Activated CD8-positive, alpha-beta memory T cell treated with anti-CD3 and anti-CD28 coated beads, Interleukin-2, amount 10 ng/mL, durations not matched to agents 7 days and 5 days (primary cell): ENCODE measurements at regions not wholly inside any gene's neighbourhood (a gene's known extent, or its start where the extent isn't known, plus 50 kb on each side); places are given as distances from the start of the nearest gene placed in this dataset.

ENCODE experiments used
- ATAC-seq: fragments of 150-1000 bp; cut with Tn5 transposase; one replicate; pipeline ENCODE4 v1.10.0; 2021; ENCODE audit warnings: moderate library complexity
- CTCF ChIA-PET: fragments of 350-600 bp; sonication (Branson Sonifier 250); formaldehyde crosslinking; loops from one replicate; lab custom pipeline; 2021; ENCODE audit warnings: antibody characterized with exemption; lab: Charles Lee
- DNase-seq: peaks from one replicate; pipeline ENCODE4 v3.0.0-alpha.2; 2020
- H3K27ac Mint-ChIP-seq: one replicate; pipeline ENCODE4 v1.8.0; 2021; ENCODE audit warnings: mild to moderate bottlenecking, mixed read lengths
- H3K27me3 Mint-ChIP-seq: one replicate; pipeline ENCODE4 v1.8.0; 2021; ENCODE audit warnings: mixed read lengths
- H3K36me3 Mint-ChIP-seq: one replicate; pipeline ENCODE4 v1.8.0; 2021; ENCODE audit warnings: mild to moderate bottlenecking, mixed read lengths
- H3K4me1 Mint-ChIP-seq: one replicate; pipeline ENCODE4 v1.8.0; 2021; ENCODE audit warnings: mixed read lengths
- H3K4me3 Mint-ChIP-seq: one replicate; pipeline ENCODE4 v1.8.0; 2021; ENCODE audit warnings: mild to moderate bottlenecking, moderate library complexity, mixed read lengths
- H3K9me3 Mint-ChIP-seq: one replicate; pipeline ENCODE4 v1.8.0; 2022; ENCODE audit warnings: low read depth, mixed read lengths

- H3K36me3 Mint-ChIP-seq: no peaks in the 10 kb centered on the region
- no peaks in the 10 kb centered on the region for H3K4me1 Mint-ChIP-seq
- CTCF ChIA-PET: no interaction called here
- no peak overlapping the region for H3K27ac Mint-ChIP-seq
- no peak for DNase-seq
- no peak overlapping the region for H3K4me3 Mint-ChIP-seq
- ATAC-seq: no peak
- H3K9me3 Mint-ChIP-seq: no peaks in the 10 kb centered on the region
- no peaks in the 10 kb centered on the region for H3K27me3 Mint-ChIP-seq
Observed at GRCh38 chr2:219876931-219877330, 249.5 kb downstream of the SLC4A3 start.

GRCh38 chr2:219877728-219878127 is 250.3 kb downstream of the SLC4A3 start:
- CTCF ChIA-PET: no interaction called here
- Mint-ChIP-seq H3K9me3 (no peaks in the 10 kb centered on the region), H3K4me1 (no peaks in the 10 kb centered on the region), H3K36me3 (no peaks in the 10 kb centered on the region), H3K27me3 (no peaks in the 10 kb centered on the region), H3K4me3 (no peak overlapping the region), H3K27ac (no peak overlapping the region)
- DNase-seq: no peak
- ATAC-seq: no peak

- CTCF ChIA-PET: no interaction called here
- Mint-ChIP-seq H3K36me3 (no peaks in the 10 kb centered on the region), H3K27me3 (no peaks in the 10 kb centered on the region), H3K27ac (no peak overlapping the region), H3K9me3 (no peaks in the 10 kb centered on the region), H3K4me1 (no peaks in the 10 kb centered on the region), H3K4me3 (no peak overlapping the region)
- DNase-seq: no peak
- ATAC-seq: no peak
Observed at GRCh38 chr2:219878516-219878915, 251.1 kb downstream of the SLC4A3 start.

- CTCF ChIA-PET: no interaction called here
- ATAC-seq (no peak), DNase-seq (no peak)
- H3K27me3 Mint-ChIP-seq: peaks cover 4% of the 10 kb centered on the region
- H3K27ac Mint-ChIP-seq: no peak overlapping the region
- H3K4me3 Mint-ChIP-seq: no peak overlapping the region
- H3K9me3 Mint-ChIP-seq: no peaks in the 10 kb centered on the region
- no peaks in the 10 kb centered on the region for H3K4me1 Mint-ChIP-seq
- no peaks in the 10 kb centered on the region for H3K36me3 Mint-ChIP-seq
Observed at GRCh38 chr2:219881851-219882250, 254.4 kb downstream of the SLC4A3 start.

GRCh38 chr2:219886615-219887014 is 259.2 kb downstream of the SLC4A3 start:
- DNase-seq (no peak), ATAC-seq (no peak)
- Mint-ChIP-seq H3K36me3 (no peaks in the 10 kb centered on the region), H3K27ac (no peak overlapping the region), H3K4me1 (no peaks in the 10 kb centered on the region), H3K27me3 (peaks cover 4% of the 10 kb centered on the region), H3K9me3 (no peaks in the 10 kb centered on the region), H3K4me3 (no peak overlapping the region)
- CTCF ChIA-PET: no interaction called here

- no peak for ATAC-seq
- Mint-ChIP-seq H3K27me3 (peaks cover 4% of the 10 kb centered on the region), H3K4me3 (no peak overlapping the region), H3K4me1 (no peaks in the 10 kb centered on the region), H3K9me3 (no peaks in the 10 kb centered on the region), H3K27ac (no peak overlapping the region), H3K36me3 (no peaks in the 10 kb centered on the region)
- DNase-seq: no peak
- CTCF ChIA-PET: no interaction called here
Observed at GRCh38 chr2:219887870-219888269, 260.4 kb downstream of the SLC4A3 start.

- H3K4me1 Mint-ChIP-seq: no peaks in the 10 kb centered on the region
- ATAC-seq: no peak
Observed at GRCh38 chr2:219893541-219893940, 266.1 kb downstream of the SLC4A3 start.

GRCh38 chr2:219897456-219897855 is 270.0 kb downstream of the SLC4A3 start:
- CTCF ChIA-PET: no interaction called here
- ATAC-seq: no peak
- Mint-ChIP-seq H3K27ac (no peak overlapping the region), H3K36me3 (no peaks in the 10 kb centered on the region), H3K4me1 (no peaks in the 10 kb centered on the region), H3K9me3 (no peaks in the 10 kb centered on the region), H3K27me3 (no peaks in the 10 kb centered on the region), H3K4me3 (no peak overlapping the region)
- DNase-seq: no peak

More at GRCh38 chr2:219893541-219893940, 266.1 kb downstream of the SLC4A3 start:
- CTCF ChIA-PET: no interaction called here
- no peak for DNase-seq
- H3K27me3 Mint-ChIP-seq: no peaks in the 10 kb centered on the region
- no peaks in the 10 kb centered on the region for H3K9me3 Mint-ChIP-seq
- H3K36me3 Mint-ChIP-seq: no peaks in the 10 kb centered on the region
- no peak overlapping the region for H3K27ac Mint-ChIP-seq
- H3K4me3 Mint-ChIP-seq: no peak overlapping the region

GRCh38 chr2:219901155-219901554 is 273.7 kb downstream of the SLC4A3 start:
- DNase-seq: no peak
- no peaks in the 10 kb centered on the region for H3K9me3 Mint-ChIP-seq
- no peak overlapping the region for H3K27ac Mint-ChIP-seq
- no peaks in the 10 kb centered on the region for H3K36me3 Mint-ChIP-seq
- CTCF ChIA-PET: no interaction called here
- no peak overlapping the region for H3K4me3 Mint-ChIP-seq
- ATAC-seq: no peak
- H3K4me1 Mint-ChIP-seq: no peaks in the 10 kb centered on the region
- H3K27me3 Mint-ChIP-seq: no peaks in the 10 kb centered on the region

GRCh38 chr2:219902891-219903552 is 275.6 kb downstream of the SLC4A3 start:
- Mint-ChIP-seq H3K9me3 (no peaks in the 10 kb centered on the region), H3K4me1 (no peaks in the 10 kb centered on the region), H3K4me3 (no peak overlapping the region), H3K27me3 (no peaks in the 10 kb centered on the region), H3K36me3 (no peaks in the 10 kb centered on the region), H3K27ac (no peak overlapping the region)
- ATAC-seq (no peak), DNase-seq (no peak)
- CTCF ChIA-PET: no interaction called here

GRCh38 chr2:219905640-219906039 is 278.2 kb downstream of the SLC4A3 start:
- Mint-ChIP-seq H3K9me3 (no peaks in the 10 kb centered on the region), H3K36me3 (no peaks in the 10 kb centered on the region), H3K4me1 (no peaks in the 10 kb centered on the region), H3K27ac (no peak overlapping the region), H3K27me3 (no peaks in the 10 kb centered on the region), H3K4me3 (no peak overlapping the region)
- CTCF ChIA-PET: no interaction called here
- DNase-seq (no peak), ATAC-seq (no peak)

- H3K4me3 Mint-ChIP-seq: no peak overlapping the region
- H3K27me3 Mint-ChIP-seq: no peaks in the 10 kb centered on the region
- ATAC-seq (no peak), DNase-seq (no peak)
- no peaks in the 10 kb centered on the region for H3K4me1 Mint-ChIP-seq
- H3K9me3 Mint-ChIP-seq: no peaks in the 10 kb centered on the region
- H3K36me3 Mint-ChIP-seq: no peaks in the 10 kb centered on the region
- no peak overlapping the region for H3K27ac Mint-ChIP-seq
- CTCF ChIA-PET: no interaction called here
Observed at GRCh38 chr2:219906114-219907010, 278.9 kb downstream of the SLC4A3 start.

GRCh38 chr2:219907011-219907365 is 279.6 kb downstream of the SLC4A3 start:
- no peak for ATAC-seq
- no peak for DNase-seq
- Mint-ChIP-seq H3K27me3 (no peaks in the 10 kb centered on the region), H3K4me1 (no peaks in the 10 kb centered on the region), H3K9me3 (no peaks in the 10 kb centered on the region), H3K36me3 (no peaks in the 10 kb centered on the region), H3K4me3 (no peak overlapping the region), H3K27ac (no peak overlapping the region)
- CTCF ChIA-PET: no interaction called here

- Mint-ChIP-seq H3K4me1 (no peaks in the 10 kb centered on the region), H3K27ac (no peak overlapping the region), H3K4me3 (no peak overlapping the region), H3K9me3 (no peaks in the 10 kb centered on the region), H3K36me3 (no peaks in the 10 kb centered on the region), H3K27me3 (no peaks in the 10 kb centered on the region)
- ATAC-seq (no peak), DNase-seq (no peak)
- CTCF ChIA-PET: no interaction called here
Observed at GRCh38 chr2:219908538-219908937, 281.1 kb downstream of the SLC4A3 start.
